ENCODE measurements at regions not wholly inside any gene's neighbourhood (a gene's known extent, or its start where the extent isn't known, plus 50 kb on each side); places are given as distances from the start of the nearest gene placed in this dataset.

DNA sequence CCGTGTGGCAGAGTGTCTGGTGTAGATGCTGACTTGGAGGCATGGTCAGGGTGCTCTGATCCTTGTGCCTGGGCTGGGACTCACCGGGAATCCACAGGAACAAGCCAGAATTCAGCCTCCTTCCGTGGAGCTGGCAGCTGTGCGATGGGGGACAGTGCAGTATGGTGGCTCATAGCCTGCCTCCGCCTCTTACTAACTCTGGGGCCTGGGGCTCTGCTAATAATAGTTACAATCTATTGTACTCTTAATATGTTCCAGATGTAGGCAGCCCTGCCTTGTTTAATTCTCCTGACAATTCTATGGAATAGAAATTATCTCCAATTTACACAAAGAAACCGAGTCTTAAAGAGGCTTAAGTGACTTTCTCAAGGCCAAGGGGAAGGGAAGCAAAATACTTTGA lies 77.6 kb downstream of the PCDH1 start:
- DNase-seq (ENCODE audit: low read depth in 2 of 2), result no peak

DNA sequence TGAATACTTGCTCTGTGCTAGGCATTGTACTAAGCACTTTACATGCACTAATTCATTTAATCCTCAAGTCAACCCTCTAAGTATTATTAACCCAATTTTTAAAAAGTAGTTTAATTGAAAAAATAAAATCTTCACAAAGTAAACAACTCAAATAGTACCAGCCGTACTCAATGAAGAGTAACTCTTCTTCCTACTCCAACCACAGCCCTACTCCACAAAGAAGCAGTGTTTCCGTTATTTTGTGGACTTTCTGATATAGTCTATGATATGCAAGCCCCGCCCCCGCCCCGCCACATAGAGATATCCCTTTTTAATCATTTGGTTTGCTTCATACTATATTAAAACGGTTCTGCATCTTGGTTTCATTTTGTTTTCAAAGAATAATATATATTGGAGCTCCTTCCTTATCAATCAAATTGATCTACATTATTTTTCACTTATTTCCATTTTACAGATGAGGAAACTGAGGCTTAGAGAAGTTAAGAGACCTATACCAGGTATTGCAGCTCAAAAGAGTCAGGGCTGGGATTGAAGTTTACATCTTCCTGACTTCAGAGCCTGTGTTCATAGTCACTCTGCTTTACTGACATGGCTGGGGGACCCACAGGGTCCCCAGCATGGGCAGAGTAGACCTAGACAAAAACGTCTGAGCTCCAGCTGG lies 78.6 kb downstream of the PCDH1 start:
- DNase-seq (ENCODE audit: low read depth in 2 of 2), result no peak

DNA sequence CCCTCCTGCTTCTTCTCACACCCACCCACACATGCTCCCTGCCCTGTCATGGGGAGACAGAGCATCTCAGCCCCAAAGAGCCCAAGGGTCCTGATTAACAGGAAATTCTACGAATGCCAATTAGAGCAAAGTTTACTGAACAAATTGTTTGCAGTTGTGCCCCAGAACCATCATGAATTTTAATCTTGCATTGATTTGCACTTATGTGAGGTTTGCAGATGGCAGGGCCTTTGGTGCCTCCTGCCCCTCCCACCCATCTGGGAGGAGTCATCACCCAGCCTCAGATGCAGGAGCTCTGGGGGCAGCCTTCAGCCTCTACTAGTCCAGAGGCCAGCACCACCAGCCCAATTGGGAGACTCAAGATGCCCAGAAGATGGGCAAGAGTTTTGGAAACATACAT lies 80.8 kb downstream of the PCDH1 start:
- no peak for DNase-seq (ENCODE audit: low read depth in 2 of 2)

DNA sequence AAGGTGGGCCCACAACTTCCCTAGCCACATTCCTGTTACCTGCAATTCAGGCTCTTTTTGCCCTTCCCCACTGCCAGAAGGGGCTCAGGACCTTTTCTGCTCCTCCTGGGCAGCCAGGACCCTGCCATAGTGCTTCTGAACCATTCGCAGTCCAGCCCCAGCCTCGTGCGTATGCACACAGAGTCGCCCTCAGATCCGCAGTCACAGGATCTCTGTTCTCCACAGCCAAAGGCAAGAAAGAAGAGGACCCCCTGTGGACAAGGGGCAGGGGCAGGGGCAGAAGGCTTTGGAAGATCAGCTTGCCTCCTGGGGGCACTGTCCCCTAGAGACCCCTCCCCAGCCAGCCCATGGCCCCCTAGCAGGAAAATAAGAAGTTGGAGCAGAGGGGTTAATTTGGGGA lies 82.8 kb downstream of the PCDH1 start:
- DNase-seq (ENCODE audit: low read depth in 2 of 2), result no peak

DNA sequence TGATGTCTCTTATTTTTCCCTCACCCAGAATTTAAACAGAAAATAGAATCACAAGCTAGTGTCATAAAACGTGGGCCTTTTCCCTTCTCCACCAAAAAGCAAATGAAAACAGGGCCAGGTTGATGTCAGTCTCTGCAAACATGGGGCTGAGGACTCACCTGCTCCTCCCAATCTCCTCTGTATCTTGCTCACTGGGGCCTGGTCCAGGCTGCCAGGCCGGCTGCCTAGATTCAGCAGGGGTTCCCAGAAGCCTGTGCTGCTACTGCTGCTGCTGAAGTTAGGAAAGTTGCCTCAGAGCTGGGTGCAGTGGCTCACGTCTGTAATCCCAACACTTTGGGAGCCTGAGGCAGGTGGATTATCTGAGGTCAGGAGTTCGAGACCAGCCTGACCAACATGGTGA lies 84.3 kb downstream of the PCDH1 start:
- no peak for DNase-seq (ENCODE audit: low read depth in 2 of 2)

DNA sequence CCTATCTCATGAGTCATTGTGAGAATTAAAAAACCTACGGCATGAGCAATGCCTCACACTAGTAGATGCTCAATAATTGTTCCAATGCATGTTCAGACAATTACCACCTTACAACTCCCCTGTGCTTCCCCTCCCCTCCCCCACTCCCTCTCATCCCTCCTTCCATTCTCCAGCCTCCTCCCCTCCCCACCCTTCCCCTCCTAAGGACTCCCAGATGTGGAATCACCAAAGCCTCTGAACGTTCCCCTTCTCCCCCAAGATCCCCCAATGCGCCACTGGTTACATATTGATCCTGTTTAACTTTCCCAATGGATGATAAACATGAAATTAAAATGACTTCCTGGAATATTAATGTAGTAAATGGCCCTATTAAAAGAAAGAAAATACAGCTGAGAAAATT lies 84.8 kb downstream of the PCDH1 start:
- no peak for DNase-seq (ENCODE audit: low read depth in 2 of 2)

DNA sequence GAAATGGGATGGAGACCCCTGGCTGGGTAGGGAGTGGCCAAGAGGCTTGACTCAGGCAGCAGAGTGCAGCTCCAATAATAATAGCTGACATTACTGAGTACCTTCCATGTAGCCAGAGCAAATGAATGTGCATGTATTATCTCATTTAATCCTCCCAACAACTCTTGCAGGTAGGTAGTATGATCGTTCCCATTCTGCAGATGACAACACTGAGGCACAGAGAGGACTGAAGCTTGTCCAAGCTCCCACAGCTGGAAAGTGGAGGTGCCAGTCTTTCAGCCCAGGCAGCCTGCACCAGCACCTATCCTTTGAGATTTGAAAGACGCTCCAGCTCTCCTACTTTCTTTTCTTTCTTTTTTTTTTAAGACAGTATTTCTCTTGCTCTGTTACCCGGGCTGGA lies 87.6 kb downstream of the PCDH1 start:
- DNase-seq (ENCODE audit: low read depth in 2 of 2), result no peak

DNA sequence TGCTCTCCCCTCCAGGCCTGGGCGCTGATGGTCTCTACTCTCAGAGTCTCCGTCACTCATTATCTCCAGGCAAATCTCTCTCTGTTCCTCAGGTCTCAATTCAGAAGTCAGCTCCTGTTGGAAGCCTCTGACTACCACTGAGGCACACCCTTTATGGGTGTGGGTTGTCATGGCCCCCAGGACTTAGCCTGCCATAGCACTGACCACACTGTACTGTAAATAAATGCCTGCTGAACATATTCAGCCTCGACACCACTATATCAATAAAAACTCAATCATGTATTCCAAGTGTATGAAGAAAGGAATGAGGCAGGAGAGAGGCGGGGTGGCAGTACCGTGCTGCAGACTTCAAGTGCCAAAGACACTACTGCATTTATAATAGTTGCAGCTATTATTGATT lies 88.9 kb downstream of the PCDH1 start:
- DNase-seq (ENCODE audit: low read depth in 2 of 2), result no peak

DNA sequence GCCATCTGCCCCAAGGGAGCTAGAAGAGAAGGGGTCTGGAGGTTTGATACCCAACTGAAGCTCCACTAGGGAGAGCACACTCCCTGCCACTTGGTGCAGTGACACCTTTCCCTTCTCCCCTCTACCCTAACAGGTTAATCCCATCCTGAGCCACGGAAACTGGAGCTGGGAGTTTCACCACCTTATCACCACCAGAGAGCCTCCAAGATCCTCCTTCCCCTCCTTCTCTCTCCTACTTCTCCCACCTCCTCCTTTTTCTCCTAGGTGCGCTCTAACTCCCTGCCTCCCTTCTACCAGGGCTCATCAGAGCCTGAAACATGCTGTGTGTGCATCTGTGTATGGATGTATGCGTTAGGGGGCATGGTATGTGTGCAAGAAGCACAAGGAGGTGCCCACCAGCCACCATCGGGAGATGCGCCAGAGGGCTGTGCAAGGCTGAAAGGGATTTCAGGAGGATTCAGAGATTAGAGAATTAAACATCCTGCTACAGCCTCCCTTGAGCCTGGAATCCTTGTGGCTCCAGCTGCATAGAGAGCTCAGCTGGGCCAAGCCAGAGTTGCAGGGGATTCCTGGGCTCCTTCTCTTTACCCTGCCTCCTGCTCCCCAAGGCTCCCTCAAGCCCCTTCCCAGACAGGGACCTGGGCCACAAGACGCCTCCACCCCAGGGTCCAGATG lies 89.8 kb downstream of the PCDH1 start:
- DNase-seq (ENCODE audit: low read depth in 2 of 2), result no peak

DNA sequence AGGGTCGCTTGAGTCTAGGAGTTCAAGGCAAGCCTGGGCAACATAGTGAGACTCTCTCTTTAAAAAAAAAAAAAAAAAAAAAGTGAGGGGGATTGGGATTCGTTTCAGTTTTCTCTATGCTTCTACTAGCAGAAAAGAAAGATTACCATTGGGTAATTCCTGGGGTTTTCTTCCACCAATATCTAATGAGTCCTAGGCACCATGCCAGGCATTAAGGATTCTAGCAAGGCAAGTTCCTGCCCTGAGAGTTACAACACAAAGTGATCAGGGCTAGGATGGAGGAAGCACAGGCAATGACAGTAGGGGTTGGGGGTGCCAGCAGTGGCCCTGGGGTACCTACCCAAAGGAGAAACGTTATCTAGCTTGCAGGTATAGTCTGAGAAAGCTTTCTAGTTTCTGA lies 90.8 kb downstream of the PCDH1 start:
- DNase-seq (ENCODE audit: low read depth in 2 of 2), result no peak

DNA sequence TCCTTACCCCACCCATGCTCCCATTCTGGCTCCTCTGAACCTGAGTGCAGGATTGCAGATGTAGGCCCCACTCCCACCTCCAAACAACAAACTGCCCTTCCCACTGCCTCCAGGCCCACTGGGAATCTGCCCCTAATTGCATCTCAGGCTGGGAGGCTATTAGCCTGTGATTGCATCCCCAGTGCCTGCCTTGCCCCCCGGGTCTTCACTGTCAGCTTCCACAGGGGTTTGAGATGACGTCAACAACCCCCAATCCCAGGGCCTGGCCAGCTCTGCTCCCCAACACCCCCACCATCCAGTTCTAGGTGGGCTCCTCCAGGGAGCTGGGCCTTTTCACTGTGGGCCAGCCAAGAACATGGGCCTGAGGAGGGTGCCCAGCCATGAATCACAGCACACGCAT lies 91.5 kb downstream of the PCDH1 start:
- no peak for DNase-seq (ENCODE audit: low read depth in 2 of 2)

DNA sequence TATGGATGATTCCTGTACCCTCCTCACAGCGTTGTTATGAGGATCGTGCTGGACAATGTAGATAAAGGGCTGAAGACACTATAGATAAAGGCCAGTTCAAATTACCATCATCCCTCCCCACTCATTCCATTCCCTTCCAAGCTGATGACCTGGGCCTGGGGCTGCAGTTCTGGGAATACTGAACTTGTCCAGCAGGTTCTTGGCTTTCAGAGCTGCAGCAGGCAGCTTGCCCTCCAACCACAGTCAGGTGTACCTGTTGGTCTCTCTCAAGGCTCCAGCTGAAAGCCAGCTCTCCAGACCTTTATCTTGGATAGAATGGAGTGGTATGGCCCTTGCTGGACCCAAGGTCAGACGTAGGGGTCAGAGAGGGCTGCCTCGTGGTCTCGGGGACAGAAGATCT lies 92.5 kb downstream of the PCDH1 start:
- no peak for DNase-seq (ENCODE audit: low read depth in 2 of 2)

DNA sequence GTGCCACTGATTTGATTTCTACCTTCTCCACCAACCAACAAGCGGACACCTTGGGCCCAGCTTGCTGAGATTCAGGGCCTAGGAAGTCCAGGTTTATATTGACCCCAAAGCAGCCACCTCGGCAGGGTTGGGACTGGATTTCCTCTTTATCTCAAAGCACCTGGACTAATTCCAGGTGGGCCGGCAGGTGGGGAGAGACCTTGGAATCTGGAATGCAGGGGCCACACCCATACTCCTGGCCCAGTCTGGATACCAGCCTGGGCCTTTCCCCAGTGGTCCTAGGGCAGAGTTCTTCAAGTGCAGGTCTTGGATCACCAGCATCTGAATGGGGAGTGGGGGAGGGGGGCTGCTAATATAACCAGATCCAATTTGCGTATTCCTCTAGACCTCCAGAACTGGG lies 93.1 kb downstream of the PCDH1 start:
- DNase-seq (ENCODE audit: low read depth in 2 of 2), result no peak

DNA sequence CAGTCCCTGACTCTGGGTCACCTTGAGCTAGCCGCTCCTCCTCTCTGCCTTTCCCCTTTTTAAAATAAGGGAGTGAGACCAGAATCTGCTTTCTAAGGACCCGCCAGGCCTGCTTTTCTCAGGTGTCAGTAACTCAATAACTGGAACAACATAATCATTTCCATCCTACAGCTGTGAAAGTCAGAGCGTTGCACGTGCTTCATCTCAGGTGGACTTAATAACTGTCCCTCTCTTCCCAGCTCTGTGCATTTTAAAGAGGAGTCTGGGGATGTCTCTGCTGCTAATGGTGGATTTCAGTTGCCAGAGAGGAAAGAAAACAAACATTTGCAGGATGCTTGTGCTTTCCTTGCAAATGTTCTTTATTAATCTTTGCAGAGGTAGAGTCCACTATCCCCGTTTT lies 93.7 kb downstream of the PCDH1 start:
- DNase-seq (ENCODE audit: low read depth in 2 of 2), result no peak

DNA sequence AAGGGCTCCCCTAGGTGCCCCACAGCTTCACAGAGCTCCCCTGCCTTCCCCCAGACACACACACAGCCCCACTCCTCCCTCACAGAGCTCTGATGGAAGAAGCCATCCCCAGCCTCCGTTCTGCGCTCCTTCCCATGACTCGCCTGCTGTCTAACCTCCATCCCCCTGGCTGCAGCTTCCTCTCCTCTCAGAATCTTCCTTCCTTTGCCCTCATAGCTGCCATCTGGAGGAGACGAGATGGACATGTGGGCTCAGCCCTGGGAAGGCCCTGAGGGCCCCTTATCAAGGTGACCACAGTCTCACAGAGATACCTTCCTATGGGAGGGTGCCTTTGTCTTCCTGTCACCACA lies 94.3 kb downstream of the PCDH1 start:
- no peak for DNase-seq (ENCODE audit: low read depth in 2 of 2)

DNA sequence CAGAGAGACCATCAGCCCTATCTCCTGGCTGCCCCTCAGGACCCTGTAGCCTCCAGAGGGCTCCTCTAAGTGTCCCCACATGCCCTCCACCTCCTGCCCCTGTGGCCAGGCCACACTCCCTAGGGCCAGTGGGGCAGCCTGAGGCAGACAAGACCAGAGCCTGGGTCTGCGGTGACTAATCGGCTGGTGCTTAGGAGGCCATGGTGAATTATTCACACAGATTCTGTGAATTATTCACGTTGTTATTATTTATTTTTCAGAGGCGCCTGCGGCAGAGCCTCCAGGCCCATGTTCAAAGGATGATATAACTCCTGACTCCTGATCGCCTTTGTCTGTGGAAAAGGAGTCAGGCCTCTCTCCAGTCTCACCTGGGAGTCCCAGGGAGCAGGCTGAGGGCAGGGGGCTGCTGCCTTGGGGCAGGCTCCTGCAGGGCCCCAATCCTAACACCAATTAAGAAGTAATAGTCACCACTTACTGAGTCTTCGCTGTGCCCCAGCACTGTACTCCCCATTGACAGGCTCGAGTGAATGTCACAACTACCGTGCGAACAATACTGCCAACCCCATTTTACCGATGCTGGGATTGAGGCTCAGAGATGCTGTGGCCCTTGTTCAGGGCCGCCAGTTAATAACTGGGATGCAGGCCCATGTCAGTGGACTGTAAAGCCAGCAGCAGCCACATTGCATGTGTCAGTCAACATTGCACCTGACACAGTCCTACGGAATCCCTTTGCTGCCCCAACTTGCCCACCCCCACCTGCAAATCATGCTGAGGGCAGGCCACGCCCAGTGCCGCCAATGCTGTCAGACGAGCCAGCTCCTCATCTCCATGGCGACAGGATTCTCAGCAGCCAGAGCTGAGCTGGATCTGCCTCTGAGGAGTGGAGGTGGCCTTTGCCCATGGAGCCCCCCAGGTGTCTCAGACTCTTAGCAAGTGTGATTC lies 94.9 kb downstream of the PCDH1 start:
- DNase-seq (ENCODE audit: low read depth in 2 of 2), result no peak

DNA sequence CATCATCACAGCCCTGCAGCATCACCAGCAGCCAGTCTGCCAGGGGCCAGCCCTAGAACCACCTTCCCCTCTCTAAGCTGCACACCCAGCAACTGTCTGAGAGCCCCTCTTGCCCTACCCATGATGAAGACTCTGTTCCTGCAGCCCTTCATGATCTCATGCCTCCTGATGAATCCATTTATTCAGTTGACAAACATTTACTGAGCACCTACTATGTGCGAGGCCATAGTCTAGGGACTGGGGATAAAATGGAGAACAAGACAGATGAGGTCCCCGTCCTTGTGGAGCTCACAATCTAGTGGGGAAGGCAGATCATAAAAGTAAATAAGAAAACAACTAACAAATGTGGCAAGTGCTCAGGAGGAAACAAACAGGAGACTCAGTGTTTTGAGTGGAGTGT lies 96.3 kb downstream of the PCDH1 start:
- DNase-seq (ENCODE audit: low read depth in 2 of 2), result no peak

DNA sequence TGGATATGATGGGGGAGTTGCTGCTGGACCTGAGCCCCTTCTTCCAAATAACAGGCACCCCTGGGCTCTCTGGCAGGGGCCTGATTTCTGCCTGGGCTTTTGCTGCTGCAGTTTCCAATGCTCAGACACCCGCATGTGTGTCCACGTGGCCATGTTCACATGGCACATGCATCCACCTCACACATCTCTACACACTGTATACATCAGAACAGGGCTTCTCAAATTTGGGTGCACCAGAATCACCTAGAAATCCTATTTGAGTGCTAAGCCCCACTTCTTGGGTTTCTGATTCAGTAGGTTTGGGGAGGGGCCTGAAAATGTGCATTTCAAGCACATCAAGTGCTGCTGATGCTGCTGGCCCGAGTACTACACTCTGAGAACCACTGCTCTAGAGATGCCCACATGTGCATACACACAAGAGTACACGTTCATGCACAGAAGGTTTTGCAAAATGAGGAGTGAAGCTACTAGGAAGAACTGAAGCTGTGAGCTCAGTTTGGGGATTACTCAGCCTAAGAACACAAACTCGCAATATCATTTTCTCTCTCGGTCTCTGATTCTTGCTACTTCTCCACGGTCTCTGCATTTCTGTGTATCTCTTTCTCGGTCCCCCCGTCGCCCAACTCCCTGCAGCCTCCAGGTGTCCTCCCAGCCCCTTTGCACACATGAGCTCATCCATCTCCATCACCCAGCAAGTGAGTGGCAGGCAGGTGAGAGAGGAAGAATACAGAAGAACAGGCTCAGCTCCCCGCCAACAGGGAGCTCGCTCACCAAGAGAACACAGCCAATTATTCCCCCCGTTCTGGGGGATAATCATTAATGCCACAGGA lies 97.0 kb downstream of the PCDH1 start:
- DNase-seq (ENCODE audit: low read depth in 2 of 2), result no peak

DNA sequence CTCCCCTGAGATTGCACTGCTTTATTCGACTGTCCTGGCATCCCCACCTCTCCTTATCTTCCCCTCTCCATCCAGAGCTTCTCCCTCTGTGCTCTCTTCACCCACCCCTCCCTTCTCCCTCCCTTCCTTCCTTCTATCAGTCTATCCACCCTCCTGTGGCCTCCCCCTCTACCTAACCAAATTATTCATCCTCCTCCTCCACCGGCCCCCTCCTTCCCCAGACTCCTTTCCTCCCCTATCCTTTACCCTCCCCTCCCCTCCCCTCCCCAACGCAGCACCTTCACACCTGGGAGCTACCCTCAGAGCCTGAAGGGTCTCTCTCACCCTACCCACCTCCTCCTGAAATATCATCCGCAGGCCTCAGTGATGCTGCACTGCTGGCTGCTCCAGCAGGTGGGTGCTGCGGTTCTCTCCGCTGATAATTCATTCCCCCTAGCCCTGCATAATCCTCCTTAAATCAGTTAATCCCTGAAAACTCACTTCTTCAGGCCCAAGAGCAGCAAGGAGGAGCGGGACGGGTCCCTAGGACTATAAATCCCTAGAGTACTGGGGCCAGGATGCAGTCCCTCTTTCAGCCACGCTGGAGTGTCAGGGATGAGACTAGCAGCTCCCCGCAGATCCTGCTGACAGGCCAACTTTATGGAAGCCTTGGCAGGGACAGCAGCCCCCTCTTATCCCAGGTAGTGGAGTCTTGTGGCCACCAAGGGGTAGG lies 97.8 kb downstream of the PCDH1 start:
- DNase-seq (ENCODE audit: low read depth in 2 of 2), result no peak

DNA sequence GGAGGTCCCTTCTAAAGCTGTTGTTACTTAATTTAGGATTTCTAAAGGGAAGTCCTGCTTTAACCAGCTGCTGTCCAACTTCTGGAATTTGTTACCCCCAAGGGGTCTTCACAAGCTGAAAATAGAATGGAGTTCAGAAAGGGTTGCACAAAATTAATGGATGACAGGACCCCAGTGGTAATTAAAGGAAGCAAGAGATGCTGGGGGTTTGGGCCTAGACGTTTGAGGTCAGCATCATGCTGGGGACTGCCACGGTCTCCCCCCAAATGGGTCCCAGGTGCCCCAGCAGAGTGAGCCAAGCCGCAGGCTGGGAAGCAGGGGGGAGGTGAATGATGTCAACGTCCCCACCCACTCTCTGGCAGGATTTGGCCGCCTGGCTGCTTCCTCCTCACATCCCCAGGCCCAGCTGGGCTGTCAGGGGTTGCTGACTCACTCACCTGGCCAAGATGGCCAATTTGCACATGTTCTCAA lies 97.5 kb upstream of the ARAP3 start:
- DNase-seq (ENCODE audit: low read depth in 2 of 2), result no peak

DNA sequence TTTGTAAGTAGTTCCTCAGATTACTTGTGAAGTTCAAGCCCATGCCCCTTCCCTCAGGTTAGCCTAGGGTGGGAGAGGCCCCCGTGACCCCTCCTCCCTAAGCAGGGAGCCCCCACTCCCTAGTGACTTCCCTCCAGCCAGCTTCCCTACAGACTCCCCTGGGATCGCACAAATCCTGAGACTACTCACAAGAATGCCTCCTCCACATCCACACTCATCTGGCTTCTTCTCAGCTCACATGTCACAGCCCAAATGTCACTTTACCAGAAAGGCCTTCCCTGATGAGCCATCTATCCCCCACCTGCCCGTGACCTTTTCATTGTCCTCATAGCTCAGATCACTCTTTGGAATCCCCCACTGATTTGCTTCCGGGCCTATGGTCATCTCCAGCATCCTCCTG lies 96.7 kb upstream of the ARAP3 start:
- DNase-seq (ENCODE audit: low read depth in 2 of 2), result no peak
